ENCODE measurements at regions not wholly inside any gene's neighbourhood (a gene's known extent, or its start where the extent isn't known, plus 50 kb on each side); places are given as distances from the start of the nearest gene placed in this dataset.
"Not testable (repeated sequence)": the region's sequence is repeated elsewhere in the genome, so short reads cannot be mapped to it uniquely, and the experiment has no call there.

- not testable (repeated sequence) for H3K4me3 ChIP-seq (ENCODE audit: low read depth in 1 of 2, low read length in 2 of 2); H2AFZ ChIP-seq (ENCODE audit: low read depth, low read length); H3K36me3 ChIP-seq (ENCODE audit: insufficient read depth, low read length); ATAC-seq (ENCODE audit: insufficient read depth, low read depth); H3K9me3 ChIP-seq (ENCODE audit: insufficient read depth, low read length, severe bottlenecking); H3K4me1 ChIP-seq (ENCODE audit: insufficient read depth, low read length); H3K27me3 ChIP-seq (ENCODE audit: insufficient read depth, low read length, poor library complexity); DNase-seq; H3K27ac ChIP-seq (ENCODE audit: low read length); H3K9ac ChIP-seq (ENCODE audit: low read depth, low read length); H3K4me2 ChIP-seq (ENCODE audit: insufficient read depth, low read length); H4K20me1 ChIP-seq (ENCODE audit: insufficient read depth, low read length); H3K79me2 ChIP-seq (ENCODE audit: insufficient read depth, low read length)
Measured at GRCh38 chr1:148246258-148246861, 94.3 kb upstream of the NBPF11 start.

DNA sequence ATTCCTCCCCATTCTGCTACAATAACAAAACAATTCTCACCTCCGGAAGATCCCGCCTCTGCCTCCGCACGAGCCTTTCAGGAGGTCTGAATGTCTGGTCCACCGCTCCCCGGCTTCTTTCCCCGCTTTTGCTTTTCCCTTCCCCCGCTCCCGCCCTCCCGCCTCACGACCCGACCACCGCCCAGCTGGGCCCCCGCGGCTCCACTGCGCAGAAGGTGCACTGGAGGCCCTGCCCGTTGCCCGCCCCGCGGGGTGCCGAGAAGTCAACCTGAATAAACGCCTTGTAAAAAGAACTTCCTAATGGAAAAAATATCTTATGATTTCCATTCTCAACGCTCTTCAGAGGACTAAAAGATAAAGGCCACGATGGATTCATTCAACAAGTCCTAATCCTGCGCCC is 93.8 kb upstream of the NBPF11 start:
- not testable (repeated sequence) for H3K79me2 ChIP-seq (ENCODE audit: insufficient read depth, low read length); H3K9me3 ChIP-seq (ENCODE audit: insufficient read depth, low read length, severe bottlenecking); H3K36me3 ChIP-seq (ENCODE audit: insufficient read depth, low read length); H3K27me3 ChIP-seq (ENCODE audit: insufficient read depth, low read length, poor library complexity); H3K4me1 ChIP-seq (ENCODE audit: insufficient read depth, low read length); H3K27ac ChIP-seq (ENCODE audit: low read length); H3K9ac ChIP-seq (ENCODE audit: low read depth, low read length); H3K4me2 ChIP-seq (ENCODE audit: insufficient read depth, low read length); H2AFZ ChIP-seq (ENCODE audit: low read depth, low read length); DNase-seq; H4K20me1 ChIP-seq (ENCODE audit: insufficient read depth, low read length); ATAC-seq (ENCODE audit: insufficient read depth, low read depth); H3K4me3 ChIP-seq (ENCODE audit: low read depth in 1 of 2, low read length in 2 of 2)

GRCh38 chr1:148245443-148245842 is 93.4 kb upstream of the NBPF11 start:
- not testable (repeated sequence) for H4K20me1 ChIP-seq (ENCODE audit: insufficient read depth, low read length); H3K79me2 ChIP-seq (ENCODE audit: insufficient read depth, low read length); H3K4me3 ChIP-seq (ENCODE audit: low read depth in 1 of 2, low read length in 2 of 2); ATAC-seq (ENCODE audit: insufficient read depth, low read depth); H2AFZ ChIP-seq (ENCODE audit: low read depth, low read length); H3K27me3 ChIP-seq (ENCODE audit: insufficient read depth, low read length, poor library complexity); DNase-seq; H3K4me2 ChIP-seq (ENCODE audit: insufficient read depth, low read length); H3K27ac ChIP-seq (ENCODE audit: low read length); H3K36me3 ChIP-seq (ENCODE audit: insufficient read depth, low read length); H3K9me3 ChIP-seq (ENCODE audit: insufficient read depth, low read length, severe bottlenecking); H3K4me1 ChIP-seq (ENCODE audit: insufficient read depth, low read length); H3K9ac ChIP-seq (ENCODE audit: low read depth, low read length)

DNA sequence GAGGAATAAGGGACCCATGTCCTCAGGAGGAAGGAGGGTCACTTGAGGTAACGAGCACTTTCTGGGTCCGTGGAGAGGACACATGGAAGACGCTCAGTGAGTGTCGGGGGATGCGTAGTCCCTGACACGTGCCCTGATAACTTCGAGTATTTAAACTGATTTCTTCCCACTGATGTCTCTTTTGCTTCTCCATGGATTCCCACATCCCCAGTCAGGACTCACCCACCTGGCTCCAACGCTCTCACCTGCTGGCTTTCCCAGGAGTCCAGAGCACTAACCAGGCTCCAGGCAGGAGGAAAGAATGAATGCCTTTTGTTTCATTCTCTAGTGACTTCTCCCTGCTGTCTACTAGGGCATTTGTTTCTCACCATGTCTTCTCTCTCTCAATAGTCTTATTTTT is 81.2 kb upstream of the NBPF11 start:
- H3K4me3 ChIP-seq (ENCODE audit: low read depth in 1 of 2, low read length in 2 of 2); H3K27ac ChIP-seq (ENCODE audit: low read length); ATAC-seq (ENCODE audit: insufficient read depth, low read depth); H3K9ac ChIP-seq (ENCODE audit: low read depth, low read length); H3K9me3 ChIP-seq (ENCODE audit: insufficient read depth, low read length, severe bottlenecking); H3K4me1 ChIP-seq (ENCODE audit: insufficient read depth, low read length); DNase-seq; H3K79me2 ChIP-seq (ENCODE audit: insufficient read depth, low read length); H3K27me3 ChIP-seq (ENCODE audit: insufficient read depth, low read length, poor library complexity); H4K20me1 ChIP-seq (ENCODE audit: insufficient read depth, low read length); H3K36me3 ChIP-seq (ENCODE audit: insufficient read depth, low read length); H3K4me2 ChIP-seq (ENCODE audit: insufficient read depth, low read length); H2AFZ ChIP-seq (ENCODE audit: low read depth, low read length): not testable (repeated sequence)

- not testable (repeated sequence) for H3K36me3 ChIP-seq (ENCODE audit: insufficient read depth, low read length); H3K9me3 ChIP-seq (ENCODE audit: insufficient read depth, low read length, severe bottlenecking); H4K20me1 ChIP-seq (ENCODE audit: insufficient read depth, low read length); H2AFZ ChIP-seq (ENCODE audit: low read depth, low read length); DNase-seq; H3K4me3 ChIP-seq (ENCODE audit: low read depth in 1 of 2, low read length in 2 of 2); H3K27me3 ChIP-seq (ENCODE audit: insufficient read depth, low read length, poor library complexity); H3K4me2 ChIP-seq (ENCODE audit: insufficient read depth, low read length); H3K9ac ChIP-seq (ENCODE audit: low read depth, low read length); H3K4me1 ChIP-seq (ENCODE audit: insufficient read depth, low read length); H3K27ac ChIP-seq (ENCODE audit: low read length); ATAC-seq (ENCODE audit: insufficient read depth, low read depth); H3K79me2 ChIP-seq (ENCODE audit: insufficient read depth, low read length)
Measured at GRCh38 chr1:148228846-148229245, 76.8 kb upstream of the NBPF11 start.

DNA sequence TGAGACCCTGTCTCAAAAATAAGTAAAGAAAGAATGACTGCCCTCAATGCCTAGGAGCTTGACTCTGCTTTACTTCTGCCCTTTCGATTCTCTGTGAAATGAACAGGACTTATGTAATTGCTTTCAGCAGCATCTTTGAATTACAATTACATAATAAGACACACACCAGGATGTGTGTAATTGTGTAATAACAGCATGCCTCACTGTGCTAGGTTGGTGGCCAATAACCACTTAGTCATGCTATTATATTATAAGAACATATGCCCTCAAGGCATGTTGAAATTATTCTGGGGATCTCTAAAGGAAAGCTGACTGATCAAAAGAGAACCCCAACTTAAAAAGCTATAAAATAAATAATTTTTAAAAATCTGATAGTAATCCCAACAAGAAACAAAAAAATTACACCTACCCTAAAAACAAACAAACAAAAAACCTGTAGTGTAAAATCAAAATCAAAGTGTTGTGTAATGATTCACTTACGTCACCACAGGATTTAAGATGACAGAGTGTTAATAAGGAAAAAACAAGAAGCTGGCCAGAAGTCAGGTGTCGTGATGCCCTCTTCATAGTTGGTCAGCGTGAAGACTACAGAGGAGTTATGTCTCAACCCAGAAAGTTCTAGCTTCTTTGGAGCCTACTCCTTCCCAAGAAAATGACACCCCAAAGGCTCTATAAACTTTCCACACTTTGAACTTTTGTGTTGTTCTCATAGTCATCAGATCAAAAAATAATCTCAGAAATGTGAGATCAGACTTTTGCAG is 70.5 kb upstream of the NBPF11 start:
- not testable (repeated sequence) for H3K9me3 ChIP-seq (ENCODE audit: insufficient read depth, low read length, severe bottlenecking); ATAC-seq (ENCODE audit: insufficient read depth, low read depth); H3K27ac ChIP-seq (ENCODE audit: low read length); H3K9ac ChIP-seq (ENCODE audit: low read depth, low read length); H3K79me2 ChIP-seq (ENCODE audit: insufficient read depth, low read length); H3K4me3 ChIP-seq (ENCODE audit: low read depth in 1 of 2, low read length in 2 of 2); H3K4me1 ChIP-seq (ENCODE audit: insufficient read depth, low read length); H3K27me3 ChIP-seq (ENCODE audit: insufficient read depth, low read length, poor library complexity); H3K4me2 ChIP-seq (ENCODE audit: insufficient read depth, low read length); DNase-seq; H3K36me3 ChIP-seq (ENCODE audit: insufficient read depth, low read length); H4K20me1 ChIP-seq (ENCODE audit: insufficient read depth, low read length); H2AFZ ChIP-seq (ENCODE audit: low read depth, low read length)

DNA sequence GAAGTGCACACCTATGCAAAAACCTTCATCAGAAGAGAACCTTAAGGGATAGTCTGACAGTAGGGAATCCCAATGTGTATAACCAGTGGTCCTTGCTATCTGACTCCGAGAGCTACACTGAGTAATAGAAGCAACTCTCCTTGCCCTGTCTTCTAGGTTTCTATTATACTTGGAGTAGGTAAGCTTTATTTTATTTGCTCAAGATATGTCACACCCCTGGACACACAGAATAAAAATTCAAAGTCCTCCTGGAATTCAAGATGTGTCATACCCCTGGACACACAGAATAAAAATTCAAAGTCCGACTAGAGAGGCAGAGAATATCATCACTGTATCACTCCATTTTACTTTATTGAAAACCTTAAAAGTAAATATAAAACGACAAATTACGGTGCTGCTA is 69.5 kb upstream of the NBPF11 start:
- H3K27me3 ChIP-seq (ENCODE audit: insufficient read depth, low read length, poor library complexity); H3K4me1 ChIP-seq (ENCODE audit: insufficient read depth, low read length); H3K4me2 ChIP-seq (ENCODE audit: insufficient read depth, low read length); H2AFZ ChIP-seq (ENCODE audit: low read depth, low read length); H3K27ac ChIP-seq (ENCODE audit: low read length); H3K79me2 ChIP-seq (ENCODE audit: insufficient read depth, low read length); H4K20me1 ChIP-seq (ENCODE audit: insufficient read depth, low read length); H3K9me3 ChIP-seq (ENCODE audit: insufficient read depth, low read length, severe bottlenecking); H3K36me3 ChIP-seq (ENCODE audit: insufficient read depth, low read length); DNase-seq; H3K4me3 ChIP-seq (ENCODE audit: low read depth in 1 of 2, low read length in 2 of 2); ATAC-seq (ENCODE audit: insufficient read depth, low read depth); H3K9ac ChIP-seq (ENCODE audit: low read depth, low read length): not testable (repeated sequence)

GRCh38 chr1:148219229-148219628 is 67.1 kb upstream of the NBPF11 start:
- not testable (repeated sequence) for H2AFZ ChIP-seq (ENCODE audit: low read depth, low read length); H3K27me3 ChIP-seq (ENCODE audit: insufficient read depth, low read length, poor library complexity); H3K4me2 ChIP-seq (ENCODE audit: insufficient read depth, low read length); H3K4me1 ChIP-seq (ENCODE audit: insufficient read depth, low read length); H4K20me1 ChIP-seq (ENCODE audit: insufficient read depth, low read length); H3K79me2 ChIP-seq (ENCODE audit: insufficient read depth, low read length); ATAC-seq (ENCODE audit: insufficient read depth, low read depth); H3K9ac ChIP-seq (ENCODE audit: low read depth, low read length); DNase-seq; H3K36me3 ChIP-seq (ENCODE audit: insufficient read depth, low read length); H3K27ac ChIP-seq (ENCODE audit: low read length); H3K4me3 ChIP-seq (ENCODE audit: low read depth in 1 of 2, low read length in 2 of 2); H3K9me3 ChIP-seq (ENCODE audit: insufficient read depth, low read length, severe bottlenecking)
